ENCODE measurements at regions not wholly inside any gene's neighbourhood (a gene's known extent, or its start where the extent isn't known, plus 50 kb on each side); places are given as distances from the start of the nearest gene placed in this dataset. TPM values are rescaled to one million over a fixed set of nuclear protein-coding genes. Genes with fewer than 3 reads are reported as not detected.

GRCh38 chr10:42113158-42113450 is 525.3 kb downstream of the ZNF33B start:
- no peak for TF ChIP-seq POLR2A (IDR thresholded peaks at IDR 0.05)
- no peak for TF ChIP-seq CTCF (IDR thresholded peaks at IDR 0.05)
- no peak for TF ChIP-seq POLR2AphosphoS5 (IDR thresholded peaks at IDR 0.05; ENCODE audit: insufficient read depth in 1 of 2, low read depth in 1 of 2)
- no peak for DNase-seq (ENCODE audit: extremely low spot score in 2 of 2)
- intact Hi-C loops (cut with DNase I): no loop called here
- Histone ChIP-seq H3K9me3 (no peaks in the 10 kb centered on the region), H3K27ac (no peak overlapping the region), H3K4me3 (no peak overlapping the region), H3K36me3 (no peaks in the 10 kb centered on the region), H3K4me1 (no peaks in the 10 kb centered on the region), H3K27me3 (no peaks in the 10 kb centered on the region)

DNA sequence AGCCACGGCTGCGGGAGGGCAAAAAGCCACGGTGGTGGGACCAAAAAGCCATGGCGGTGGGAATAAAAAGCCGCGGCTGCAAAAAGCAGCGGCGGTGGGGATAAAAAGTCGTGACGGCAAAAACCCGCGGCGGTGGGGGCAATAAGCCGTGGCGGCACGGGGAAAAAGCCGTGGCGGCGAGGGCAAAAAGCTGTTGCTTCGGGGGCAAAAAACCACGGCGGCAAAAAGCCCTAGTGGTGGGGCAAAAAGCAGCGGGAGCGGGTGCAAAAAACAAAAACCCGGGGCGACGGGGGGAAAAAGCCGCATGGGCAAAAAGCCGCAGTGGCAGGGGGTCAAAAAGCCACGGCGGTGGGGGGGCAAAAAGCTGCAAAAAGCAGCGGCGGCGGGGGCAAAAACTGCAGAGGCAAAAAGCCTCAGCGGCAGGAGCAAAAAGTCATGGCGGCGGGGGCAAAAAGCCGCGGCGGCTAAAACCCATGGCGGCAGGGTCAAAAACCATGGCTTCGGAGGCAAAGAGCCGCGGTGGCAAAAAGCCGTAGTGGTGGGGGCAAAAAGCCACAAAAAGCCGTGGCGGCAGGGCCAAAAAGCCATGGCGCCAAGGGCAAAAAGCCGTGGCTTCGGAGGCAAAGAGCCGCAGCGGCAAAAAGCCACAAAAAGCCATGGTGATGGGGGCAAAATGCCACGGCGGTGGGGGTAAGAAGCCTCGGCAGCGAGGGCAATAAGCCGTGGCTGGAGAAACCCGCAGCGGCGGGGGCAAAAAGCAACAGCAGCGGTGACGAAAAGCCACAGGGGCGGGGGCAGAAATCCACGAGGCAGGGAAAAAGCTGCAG is 525.8 kb downstream of the ZNF33B start:
- Histone ChIP-seq H3K4me1 (no peaks in the 10 kb centered on the region), H3K27ac (no peak overlapping the region), H3K4me3 (no peak overlapping the region), H3K9me3 (no peaks in the 10 kb centered on the region), H3K27me3 (no peaks in the 10 kb centered on the region), H3K36me3 (no peaks in the 10 kb centered on the region)
- intact Hi-C loops (cut with DNase I): no loop called here
- TF ChIP-seq POLR2A (IDR thresholded peaks at IDR 0.05): no peak
- TF ChIP-seq CTCF (IDR thresholded peaks at IDR 0.05): no peak
- no peak for TF ChIP-seq POLR2AphosphoS5 (IDR thresholded peaks at IDR 0.05; ENCODE audit: insufficient read depth in 1 of 2, low read depth in 1 of 2)
- DNase-seq (ENCODE audit: extremely low spot score in 2 of 2): no peak

GRCh38 chr10:42111661-42112330 is 526.6 kb downstream of the ZNF33B start:
- Histone ChIP-seq H3K4me3 (no peak overlapping the region), H3K27me3 (no peaks in the 10 kb centered on the region), H3K4me1 (no peaks in the 10 kb centered on the region), H3K27ac (no peak overlapping the region), H3K36me3 (no peaks in the 10 kb centered on the region), H3K9me3 (no peaks in the 10 kb centered on the region)
- no peak for TF ChIP-seq CTCF (IDR thresholded peaks at IDR 0.05)
- TF ChIP-seq POLR2AphosphoS5 (IDR thresholded peaks at IDR 0.05; ENCODE audit: insufficient read depth in 1 of 2, low read depth in 1 of 2): no peak
- no peak for TF ChIP-seq POLR2A (IDR thresholded peaks at IDR 0.05)
- no peak for DNase-seq (ENCODE audit: extremely low spot score in 2 of 2)
- intact Hi-C loops (cut with DNase I): no loop called here

DNA sequence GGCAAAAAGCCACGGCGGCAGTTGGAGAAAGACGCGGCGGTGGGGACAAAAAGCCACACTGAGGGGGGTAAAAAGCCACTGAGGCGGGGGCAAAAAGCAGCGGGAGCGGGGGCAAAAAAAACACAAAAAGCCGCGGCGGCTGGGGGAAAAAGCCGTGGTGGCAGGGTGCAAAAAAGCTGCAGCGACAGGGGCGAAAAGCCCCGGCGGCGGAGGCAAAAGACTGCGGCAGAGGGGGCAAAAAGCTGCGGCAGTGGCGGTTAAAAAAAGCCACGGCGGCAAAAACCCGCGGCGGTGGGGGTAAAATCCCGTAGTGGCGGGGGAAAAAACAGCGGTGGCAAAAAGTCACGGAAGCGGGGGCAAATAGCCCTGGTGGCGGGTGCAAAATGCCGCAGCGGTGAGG is 527.3 kb downstream of the ZNF33B start:
- TF ChIP-seq POLR2A (IDR thresholded peaks at IDR 0.05) (no peak), CTCF (IDR thresholded peaks at IDR 0.05) (no peak), POLR2AphosphoS5 (IDR thresholded peaks at IDR 0.05; ENCODE audit: insufficient read depth in 1 of 2, low read depth in 1 of 2) (no peak)

More for the DNA sequence above, 527.3 kb downstream of the ZNF33B start:
- Histone ChIP-seq H3K27me3 (no peaks in the 10 kb centered on the region), H3K4me3 (no peak overlapping the region), H3K36me3 (no peaks in the 10 kb centered on the region), H3K4me1 (no peaks in the 10 kb centered on the region), H3K27ac (no peak overlapping the region), H3K9me3 (no peaks in the 10 kb centered on the region)
- no peak for DNase-seq (ENCODE audit: extremely low spot score in 2 of 2)
- intact Hi-C loops (cut with DNase I): no loop called here

Small RNA genes lying in the stretch of these regions (small RNA-seq; reads per million reads assigned to genes)
- not detected for gene KSR1P1

All from vagina (tissue), 2 donors.